GM18858 (cell line): ENCODE measurements at regions not wholly inside any gene's neighbourhood (a gene's known extent, or its start where the extent isn't known, plus 50 kb on each side); places are given as distances from the start of the nearest gene placed in this dataset.

Experiments
- ATAC-seq: cut with Tn5 transposase; IDR thresholded peaks from one replicate; pipeline ENCODE4 v1.9.1; 2021; ENCODE audit not compliant: unreplicated experiment

- ATAC-seq: no peak
These were observed 119.1 kb downstream of the RPS29 start for GRCh38 chr14:49467091-49467490.

GRCh38 chr14:49464885-49465284, 121.3 kb downstream of the RPS29 start:
- no peak for ATAC-seq

GRCh38 chr14:49463146-49463545, 123.0 kb downstream of the RPS29 start:
- ATAC-seq: no peak

- peak; percentile 91 for ATAC-seq
These were observed 124.4 kb downstream of the RPS29 start for GRCh38 chr14:49461529-49462401.

GRCh38 chr14:49460662-49461061, 125.5 kb downstream of the RPS29 start:
- no peak for ATAC-seq

- no peak for ATAC-seq
These were observed 129.6 kb downstream of the RPS29 start for GRCh38 chr14:49456589-49456988.

- no peak for ATAC-seq
These were observed 134.2 kb downstream of the RPS29 start for GRCh38 chr14:49451938-49452337.

- no peak for ATAC-seq
These were observed 136.4 kb downstream of the RPS29 start for GRCh38 chr14:49449749-49450148.

- no peak for ATAC-seq
These were observed 138.6 kb downstream of the RPS29 start for GRCh38 chr14:49447540-49448107.

GRCh38 chr14:49446801-49447200, 139.4 kb downstream of the RPS29 start:
- ATAC-seq: no peak

GRCh38 chr14:49438256-49438770, 147.9 kb downstream of the RPS29 start:
- no peak for ATAC-seq

- no peak for ATAC-seq
These were observed 158.1 kb downstream of the RPS29 start for GRCh38 chr14:49428076-49428475.

GRCh38 chr14:49427117-49427516, 159.1 kb downstream of the RPS29 start:
- ATAC-seq: no peak

- no peak for ATAC-seq
These were observed 160.3 kb downstream of the RPS29 start for GRCh38 chr14:49425921-49426320.

GRCh38 chr14:49424436-49425331, 161.5 kb downstream of the RPS29 start:
- ATAC-seq: no peak

- peak; percentile 65 for ATAC-seq
These were observed 166.0 kb downstream of the RPS29 start for GRCh38 chr14:49420201-49420600.

GRCh38 chr14:49418789-49419188, 167.4 kb downstream of the RPS29 start:
- no peak for ATAC-seq

GRCh38 chr14:49417790-49418189, 168.4 kb downstream of the RPS29 start:
- ATAC-seq: no peak

GRCh38 chr14:49408187-49408933, 177.8 kb downstream of the RPS29 start:
- ATAC-seq: no peak

- no peak for ATAC-seq
These were observed 180.9 kb downstream of the RPS29 start for GRCh38 chr14:49405291-49405690.

GRCh38 chr14:49401373-49401772, 184.8 kb downstream of the RPS29 start:
- no peak for ATAC-seq
